ENCODE measurements at regions not wholly inside any gene's neighbourhood (a gene's known extent, or its start where the extent isn't known, plus 50 kb on each side); places are given as distances from the start of the nearest gene placed in this dataset.

GRCh38 chr2:188813315-188813714, 160.9 kb upstream of the COL3A1 start:
- DNase-seq (no peak), ATAC-seq (no peak)

GRCh38 chr2:188813857-188814256, 160.3 kb upstream of the COL3A1 start:
- Histone ChIP-seq H3K36me3 (no peaks in the 10 kb centered on the region), H3K27me3 (no peaks in the 10 kb centered on the region), H3K4me1 (no peaks in the 10 kb centered on the region), H3K4me3 (no peak overlapping the region), H3K27ac (peak overlapping the region in 5 of 12 donors; percentile 5 to 30 (median 19)), H3K9me3 (no peaks in the 10 kb centered on the region)
- intact Hi-C loops (cut with DNase I): no loop called here
- DNase-seq (peak in 1 of 5 donors; percentile 23), ATAC-seq (peak in 3 of 4 donors; percentile 22 to 71 (median 41))
- no peak for TF ChIP-seq POLR2A (IDR thresholded peaks at IDR 0.05)
- TF ChIP-seq CTCF (IDR thresholded peaks at IDR 0.05): no peak
- 38 to 57% (median 53%) methylated on average over 5 of the region's 5 CpGs for WGBS, 4 donors

More at GRCh38 chr2:188813315-188813714, 160.9 kb upstream of the COL3A1 start:
- H3K4me3 ChIP-seq: no peak overlapping the region
- no peak for TF ChIP-seq POLR2A (IDR thresholded peaks at IDR 0.05)
- no peak for TF ChIP-seq CTCF (IDR thresholded peaks at IDR 0.05)
- 88 to 92% (median 90%) methylated on average over 3 of the region's 3 CpGs for WGBS, 4 donors
- peak overlapping the region in 2 of 12 donors; percentile 21 to 30 for H3K27ac ChIP-seq
- no peaks in the 10 kb centered on the region for H3K4me1 ChIP-seq
- no peaks in the 10 kb centered on the region for H3K9me3 ChIP-seq
- H3K27me3 ChIP-seq: no peaks in the 10 kb centered on the region
- intact Hi-C loops (cut with DNase I): no loop called here
- no peaks in the 10 kb centered on the region for H3K36me3 ChIP-seq

- no peaks in the 10 kb centered on the region for H3K36me3 ChIP-seq
- DNase-seq: no peak
- TF ChIP-seq CTCF (IDR thresholded peaks at IDR 0.05) (no peak), POLR2A (IDR thresholded peaks at IDR 0.05) (no peak)
- WGBS, 4 donors: 51 to 63% (median 55%) methylated on average over 1 of the region's 1 CpG
- H3K4me3 ChIP-seq: no peak overlapping the region
- intact Hi-C loops (cut with DNase I): no loop called here
- H3K9me3 ChIP-seq: peaks cover 0 to 15% (median 0%) of the 10 kb centered on the region in 12 donors
- H3K27me3 ChIP-seq: no peaks in the 10 kb centered on the region
- no peak for ATAC-seq
- no peak overlapping the region for H3K27ac ChIP-seq
- H3K4me1 ChIP-seq: no peaks in the 10 kb centered on the region
Observed at GRCh38 chr2:188819011-188819410, 155.2 kb upstream of the COL3A1 start.

- no peaks in the 10 kb centered on the region for H3K36me3 ChIP-seq
- ATAC-seq (no peak), DNase-seq (no peak)
- 53 to 65% (median 55%) methylated on average over 3 of the region's 3 CpGs for WGBS, 4 donors
- H3K4me1 ChIP-seq: no peaks in the 10 kb centered on the region
- H3K4me3 ChIP-seq: no peak overlapping the region
- H3K9me3 ChIP-seq: peaks cover 0 to 15% (median 0%) of the 10 kb centered on the region in 12 donors
- no peak for TF ChIP-seq POLR2A (IDR thresholded peaks at IDR 0.05)
- TF ChIP-seq CTCF (IDR thresholded peaks at IDR 0.05): no peak
- no peak overlapping the region for H3K27ac ChIP-seq
- no peaks in the 10 kb centered on the region for H3K27me3 ChIP-seq
- intact Hi-C loops (cut with DNase I): no loop called here
Observed at GRCh38 chr2:188819792-188820191, 154.4 kb upstream of the COL3A1 start.

Data from heart left ventricle (tissue), 16 donors.